GM06990 (cell line): ENCODE measurements at regions not wholly inside any gene's neighbourhood (a gene's known extent, or its start where the extent isn't known, plus 50 kb on each side); places are given as distances from the start of the nearest gene placed in this dataset.

ENCODE experiments used
- DNase-seq: peaks from one replicate; pipeline ENCODE4 v3.0.0-alpha.2; 2011; ENCODE audit not compliant: insufficient read length; ENCODE audit errors: extremely low read depth
- H3K27me3 ChIP-seq: replicated peaks from 2 replicates; pipeline ENCODE4 v1.6.0; 2011; ENCODE audit warnings: low read length; ENCODE audit not compliant: control insufficient read depth, insufficient read depth
- H3K36me3 ChIP-seq: 2 replicates; pipeline ENCODE4 v1.5.1; 2011; ENCODE audit warnings: low read length; ENCODE audit not compliant: control insufficient read depth, insufficient read depth
- H3K4me3 ChIP-seq: replicated peaks from 2 replicates; pipeline ENCODE4 v1.5.1; 2011; ENCODE audit warnings: low read depth, mild to moderate bottlenecking, control low read depth, low read length
- CTCF ChIP-seq: IDR thresholded peaks from 2 replicates; pipeline ENCODE4 v1.5.1; 2011; ENCODE audit warnings: low read length, control low read depth, mild to moderate bottlenecking, inconsistent platforms; ENCODE audit not compliant: insufficient read depth, poor library complexity, severe bottlenecking

- no peak for DNase-seq
- Histone ChIP-seq H3K27me3 (no peaks in the 10 kb centered on the region), H3K4me3 (no peak overlapping the region)
Measured at GRCh38 chr14:26702721-26703230, 104.9 kb upstream of the NOVA1 start.

GRCh38 chr14:26703686-26704366 lies 106.0 kb upstream of the NOVA1 start:
- Histone ChIP-seq H3K36me3 (no peaks in the 10 kb centered on the region), H3K4me3 (no peak overlapping the region), H3K27me3 (no peaks in the 10 kb centered on the region)
- TF ChIP-seq CTCF = no peak
- no peak for DNase-seq

More at GRCh38 chr14:26702721-26703230, 104.9 kb upstream of the NOVA1 start:
- no peaks in the 10 kb centered on the region for H3K36me3 ChIP-seq
- no peak for TF ChIP-seq CTCF

- no peak for TF ChIP-seq CTCF
Measured at GRCh38 chr14:26707234-26707633, 109.4 kb upstream of the NOVA1 start.

GRCh38 chr14:26709019-26709418 lies 111.2 kb upstream of the NOVA1 start:
- Histone ChIP-seq H3K4me3 (no peak overlapping the region), H3K27me3 (no peaks in the 10 kb centered on the region), H3K36me3 (no peaks in the 10 kb centered on the region)
- DNase-seq = no peak
- no peak for TF ChIP-seq CTCF

More at GRCh38 chr14:26707234-26707633, 109.4 kb upstream of the NOVA1 start:
- DNase-seq = no peak
- Histone ChIP-seq H3K4me3 (no peak overlapping the region), H3K36me3 (no peaks in the 10 kb centered on the region), H3K27me3 (no peaks in the 10 kb centered on the region)

GRCh38 chr14:26719514-26719913 lies 121.7 kb upstream of the NOVA1 start:
- no peak for TF ChIP-seq CTCF
- H3K36me3 ChIP-seq = no peaks in the 10 kb centered on the region
- no peak overlapping the region for H3K4me3 ChIP-seq
- no peaks in the 10 kb centered on the region for H3K27me3 ChIP-seq
- no peak for DNase-seq
